PC-9 (cell line): ENCODE measurements at regions not wholly inside any gene's neighbourhood (a gene's known extent, or its start where the extent isn't known, plus 50 kb on each side); places are given as distances from the start of the nearest gene placed in this dataset.

Experiments
- EZH2 ChIP-seq: fragments of 200-600 bp; sonication (generic); IDR thresholded peaks from 2 replicates; pipeline ENCODE4 v1.8.0; 2017; ENCODE audit warnings: antibody characterized with exemption, low read depth
- TF ChIP-seq, protein P1 (sequence below): fragments of 200-600 bp; sonication (generic); conservative IDR thresholded peaks from 2 replicates; pipeline ENCODE4 v1.6.1; 2017; ENCODE audit warnings: mixed run types, antibody characterized with exemption, mild to moderate bottlenecking, moderate library complexity

DNA sequence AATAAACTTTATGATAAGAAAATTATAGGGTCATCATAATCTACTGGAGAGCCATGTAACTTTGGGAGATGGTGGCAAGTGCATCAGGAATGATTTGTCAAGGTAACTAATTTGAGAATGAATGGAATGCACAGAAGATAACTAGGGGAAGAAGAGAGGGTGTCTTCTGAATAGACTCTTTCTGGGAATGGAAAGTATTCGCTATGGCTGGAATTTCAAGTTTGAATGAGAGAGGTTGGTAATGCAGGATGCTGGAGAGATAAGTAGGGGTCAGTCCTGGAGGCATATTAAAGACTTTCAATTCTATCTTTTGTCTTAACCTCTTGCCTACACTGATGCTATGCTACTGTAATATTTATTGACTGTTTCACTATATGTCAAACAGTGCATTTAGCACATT, 714.2 kb downstream of the CETN3 start:
- TF ChIP-seq, protein P1, sequence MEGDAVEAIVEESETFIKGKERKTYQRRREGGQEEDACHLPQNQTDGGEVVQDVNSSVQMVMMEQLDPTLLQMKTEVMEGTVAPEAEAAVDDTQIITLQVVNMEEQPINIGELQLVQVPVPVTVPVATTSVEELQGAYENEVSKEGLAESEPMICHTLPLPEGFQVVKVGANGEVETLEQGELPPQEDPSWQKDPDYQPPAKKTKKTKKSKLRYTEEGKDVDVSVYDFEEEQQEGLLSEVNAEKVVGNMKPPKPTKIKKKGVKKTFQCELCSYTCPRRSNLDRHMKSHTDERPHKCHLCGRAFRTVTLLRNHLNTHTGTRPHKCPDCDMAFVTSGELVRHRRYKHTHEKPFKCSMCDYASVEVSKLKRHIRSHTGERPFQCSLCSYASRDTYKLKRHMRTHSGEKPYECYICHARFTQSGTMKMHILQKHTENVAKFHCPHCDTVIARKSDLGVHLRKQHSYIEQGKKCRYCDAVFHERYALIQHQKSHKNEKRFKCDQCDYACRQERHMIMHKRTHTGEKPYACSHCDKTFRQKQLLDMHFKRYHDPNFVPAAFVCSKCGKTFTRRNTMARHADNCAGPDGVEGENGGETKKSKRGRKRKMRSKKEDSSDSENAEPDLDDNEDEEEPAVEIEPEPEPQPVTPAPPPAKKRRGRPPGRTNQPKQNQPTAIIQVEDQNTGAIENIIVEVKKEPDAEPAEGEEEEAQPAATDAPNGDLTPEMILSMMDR = no peak
- no peak for TF ChIP-seq EZH2
